Body of pancreas (tissue), 4 donors: ENCODE measurements at regions not wholly inside any gene's neighbourhood (a gene's known extent, or its start where the extent isn't known, plus 50 kb on each side); places are given as distances from the start of the nearest gene placed in this dataset.
A peak's percentile ranks its signal among the peaks of the same experiment; 100 is the strongest.

ENCODE experiments used
- ATAC-seq: fragments of 150-250 bp; one replicate; pipeline ENCODE4 v1.9.1; 2016
- DNase-seq, 4 donors: peaks; one replicate each; pipeline ENCODE4 v3.0.0-alpha.2; 2019
- H3K27ac ChIP-seq, 4 donors: fragments of 200-600 bp; sonication (generic); 1 replicate in 3 of 4; 2 replicates in 1 of 4; pipeline versions ENCODE4 v1.5.1 to v1.6.1; 2016 to 2019; ENCODE audit warnings: mild to moderate bottlenecking in 1 of 4, mixed read lengths in 1 of 4, moderate library complexity in 1 of 4
- H3K27me3 ChIP-seq, 2 donors: fragments of 200-600 bp; sonication (generic); one replicate each; pipeline ENCODE4 v1.6.0; 2016; ENCODE audit warnings: mild to moderate bottlenecking in 1 of 2
- H3K36me3 ChIP-seq, 2 donors: fragments of 200-600 bp; sonication (generic); replicated peaks in 1 of 2; 2 replicates each; pipeline ENCODE4 v1.5.1; 2016; ENCODE audit warnings: low read depth in 2 of 2; ENCODE audit not compliant: insufficient read depth in 1 of 2
- H3K4me1 ChIP-seq: fragments of 200-600 bp; sonication (generic); one replicate; pipeline ENCODE4 v1.6.0; 2016
- H3K4me3 ChIP-seq, 2 donors: fragments of 200-600 bp; sonication (generic); 1 replicate in 1 of 2; 2 replicates in 1 of 2; pipeline ENCODE4 v1.5.1; 2016 to 2019
- H3K9me3 ChIP-seq, 3 donors: fragments of 200-600 bp; sonication (generic); 1 replicate in 2 of 3; 2 replicates in 1 of 3; pipeline ENCODE4 v1.5.1; 2016
- POLR2A ChIP-seq, 3 donors: fragments of 450-650 bp; IDR thresholded peaks; one replicate each; pipeline ENCODE4 v1.6.1; 2016; ENCODE audit warnings: antibody characterized with exemption in 3 of 3, mild to moderate bottlenecking in 2 of 3
- WGBS, 2 donors: methylation state at CpG; one replicate each; pipeline ENCODE4 v1.1.5; 2017; 5-methylcytosine and 5-hydroxymethylcytosine counted together
- intact Hi-C: fragments of 100-400 bp; cut with DNase I; formaldehyde crosslinking; loops from one replicate; pipeline ENCODE4 v1.15.1; 2023
- TF ChIP-seq, protein P1 (sequence below), 7 experiments: fragments of 450-650 bp in 4 of 7; fragments of 200-600 bp in 3 of 7; sonication (generic) in 3 of 7; IDR thresholded peaks; one replicate each; pipeline ENCODE4 v1.5.1; 2016 to 2019; ENCODE audit warnings: antibody characterized with exemption in 7 of 7

DNA sequence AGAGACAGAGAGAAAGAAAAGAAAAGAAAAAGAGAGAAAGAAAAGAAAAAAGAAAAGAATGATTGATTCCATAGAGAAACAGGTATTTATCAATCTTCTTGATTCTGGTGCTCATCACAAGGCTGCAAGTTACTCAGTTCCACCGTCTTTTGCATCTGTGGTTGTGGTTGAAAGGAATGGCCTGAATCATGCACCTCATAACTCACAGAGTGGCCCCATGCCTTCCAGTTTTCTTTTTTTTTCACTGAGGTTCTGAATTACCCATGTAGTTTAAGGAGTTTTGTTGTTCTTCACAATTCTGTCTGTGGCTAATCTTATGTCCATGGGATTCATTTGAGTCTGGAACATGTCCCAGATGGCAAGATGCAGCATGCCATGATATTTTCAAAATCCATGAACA is 156.0 kb downstream of the ZNF33B start:
- H3K4me1 ChIP-seq: no peaks in the 10 kb centered on the region
- ATAC-seq (no peak), DNase-seq (no peak)
- H3K27me3 ChIP-seq: no peaks in the 10 kb centered on the region
- H3K4me3 ChIP-seq: no peak overlapping the region
- TF ChIP-seq POLR2A (IDR thresholded peaks at IDR 0.05): no peak
- TF ChIP-seq, protein P1, sequence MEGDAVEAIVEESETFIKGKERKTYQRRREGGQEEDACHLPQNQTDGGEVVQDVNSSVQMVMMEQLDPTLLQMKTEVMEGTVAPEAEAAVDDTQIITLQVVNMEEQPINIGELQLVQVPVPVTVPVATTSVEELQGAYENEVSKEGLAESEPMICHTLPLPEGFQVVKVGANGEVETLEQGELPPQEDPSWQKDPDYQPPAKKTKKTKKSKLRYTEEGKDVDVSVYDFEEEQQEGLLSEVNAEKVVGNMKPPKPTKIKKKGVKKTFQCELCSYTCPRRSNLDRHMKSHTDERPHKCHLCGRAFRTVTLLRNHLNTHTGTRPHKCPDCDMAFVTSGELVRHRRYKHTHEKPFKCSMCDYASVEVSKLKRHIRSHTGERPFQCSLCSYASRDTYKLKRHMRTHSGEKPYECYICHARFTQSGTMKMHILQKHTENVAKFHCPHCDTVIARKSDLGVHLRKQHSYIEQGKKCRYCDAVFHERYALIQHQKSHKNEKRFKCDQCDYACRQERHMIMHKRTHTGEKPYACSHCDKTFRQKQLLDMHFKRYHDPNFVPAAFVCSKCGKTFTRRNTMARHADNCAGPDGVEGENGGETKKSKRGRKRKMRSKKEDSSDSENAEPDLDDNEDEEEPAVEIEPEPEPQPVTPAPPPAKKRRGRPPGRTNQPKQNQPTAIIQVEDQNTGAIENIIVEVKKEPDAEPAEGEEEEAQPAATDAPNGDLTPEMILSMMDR (IDR thresholded peaks at IDR 0.05): no peak
- no peaks in the 10 kb centered on the region for H3K36me3 ChIP-seq
- intact Hi-C loops: no loop called here
- H3K27ac ChIP-seq: no peak overlapping the region
- WGBS, 2 donors: 58 to 67% methylated on average over 1 of the region's 1 CpG
- H3K9me3 ChIP-seq: no peaks in the 10 kb centered on the region

DNA sequence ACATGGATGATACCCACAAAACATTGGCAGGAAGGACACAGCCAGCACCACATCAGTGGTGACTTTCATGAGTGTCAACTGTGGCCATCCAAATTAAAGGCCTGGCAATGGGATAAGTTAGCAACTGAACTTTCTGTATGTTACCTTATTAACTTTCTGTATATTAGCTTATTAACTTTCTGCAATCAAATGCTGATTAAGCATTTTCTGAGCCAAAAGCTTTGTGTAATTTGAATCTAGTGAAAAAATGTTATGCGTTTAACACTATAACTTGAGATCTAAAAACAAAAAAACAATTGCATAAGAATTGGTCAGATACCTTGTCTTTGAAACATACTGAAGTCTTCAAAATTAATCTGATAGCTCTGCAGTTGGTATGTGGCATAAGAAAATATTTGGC is 159.3 kb downstream of the ZNF33B start:
- peaks cover 9% of the 10 kb centered on the region for H3K4me1 ChIP-seq
- no peak for TF ChIP-seq POLR2A (IDR thresholded peaks at IDR 0.05)
- TF ChIP-seq, protein P1 (IDR thresholded peaks at IDR 0.05): no peak
- no peaks in the 10 kb centered on the region for H3K27me3 ChIP-seq
- H3K4me3 ChIP-seq: no peak overlapping the region
- intact Hi-C loops: no loop called here
- H3K36me3 ChIP-seq: no peaks in the 10 kb centered on the region
- ATAC-seq (no peak), DNase-seq (no peak)
- no peak overlapping the region for H3K27ac ChIP-seq
- WGBS, 2 donors: 88 to 93% methylated on average over 1 of the region's 1 CpG
- H3K9me3 ChIP-seq: no peaks in the 10 kb centered on the region

DNA sequence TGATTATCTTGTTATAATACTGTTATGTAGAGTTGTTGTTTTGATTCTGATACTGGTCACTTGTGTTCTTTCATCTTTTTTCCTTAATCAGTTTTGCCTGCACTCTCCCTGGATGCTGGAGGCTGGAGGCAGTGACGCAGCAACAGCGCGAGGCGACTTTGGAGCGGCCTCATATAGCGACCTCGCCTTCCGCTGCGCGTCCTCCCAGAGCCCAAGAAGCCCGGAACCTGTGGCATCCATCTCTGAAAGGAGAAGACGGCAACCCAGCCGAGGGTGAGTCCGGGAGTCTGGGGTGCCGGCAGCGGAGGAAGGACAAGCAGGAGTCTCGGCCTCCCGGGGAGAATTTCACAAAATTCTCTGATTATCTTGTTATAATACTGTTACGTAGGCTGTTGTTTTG is 161.2 kb downstream of the ZNF33B start:
- no peak overlapping the region for H3K4me3 ChIP-seq
- WGBS, 2 donors: 79 to 84% methylated on average over 18 to 19 of the region's 19 CpGs
- H3K9me3 ChIP-seq: no peaks in the 10 kb centered on the region
- DNase-seq (no peak), ATAC-seq (no peak)
- H3K27me3 ChIP-seq: no peaks in the 10 kb centered on the region
- H3K27ac ChIP-seq: no peak overlapping the region
- TF ChIP-seq, protein P1 (IDR thresholded peaks at IDR 0.05): no peak
- intact Hi-C loops: no loop called here
- H3K4me1 ChIP-seq: peaks cover 9% of the 10 kb centered on the region
- no peaks in the 10 kb centered on the region for H3K36me3 ChIP-seq

DNA sequence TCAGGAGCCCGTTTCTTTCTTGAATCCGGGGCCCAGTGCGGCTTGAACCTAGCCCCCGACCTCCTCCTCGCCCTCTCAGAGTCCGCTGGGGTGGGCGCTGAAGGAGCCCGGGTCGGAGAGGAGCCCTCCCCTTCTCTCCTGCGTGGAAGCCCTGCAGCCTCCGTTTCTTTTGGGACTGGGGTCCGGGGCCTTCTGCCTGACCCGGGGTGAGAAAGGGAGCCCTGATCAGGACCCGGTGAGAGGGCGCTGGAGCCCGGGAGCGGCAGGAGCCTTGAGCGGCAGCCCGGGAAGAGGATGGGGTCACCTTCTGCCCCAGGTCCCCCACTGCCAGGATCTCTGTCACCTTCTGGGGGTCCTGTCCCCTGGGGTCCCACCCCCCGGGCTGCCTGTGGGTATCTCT is 162.3 kb downstream of the ZNF33B start:
- Histone ChIP-seq H3K4me1 (peaks cover 9% of the 10 kb centered on the region), H3K36me3 (no peaks in the 10 kb centered on the region), H3K9me3 (no peaks in the 10 kb centered on the region), H3K27me3 (no peaks in the 10 kb centered on the region), H3K27ac (no peak overlapping the region), H3K4me3 (no peak overlapping the region)
- intact Hi-C loops: no loop called here
- no peak for DNase-seq
- WGBS, 2 donors: 2 to 4% methylated on average over 8 to 20 of the region's 20 CpGs
- TF ChIP-seq, protein P1 (IDR thresholded peaks at IDR 0.05): no peak
- no peak for TF ChIP-seq POLR2A (IDR thresholded peaks at IDR 0.05)
- ATAC-seq: no peak

DNA sequence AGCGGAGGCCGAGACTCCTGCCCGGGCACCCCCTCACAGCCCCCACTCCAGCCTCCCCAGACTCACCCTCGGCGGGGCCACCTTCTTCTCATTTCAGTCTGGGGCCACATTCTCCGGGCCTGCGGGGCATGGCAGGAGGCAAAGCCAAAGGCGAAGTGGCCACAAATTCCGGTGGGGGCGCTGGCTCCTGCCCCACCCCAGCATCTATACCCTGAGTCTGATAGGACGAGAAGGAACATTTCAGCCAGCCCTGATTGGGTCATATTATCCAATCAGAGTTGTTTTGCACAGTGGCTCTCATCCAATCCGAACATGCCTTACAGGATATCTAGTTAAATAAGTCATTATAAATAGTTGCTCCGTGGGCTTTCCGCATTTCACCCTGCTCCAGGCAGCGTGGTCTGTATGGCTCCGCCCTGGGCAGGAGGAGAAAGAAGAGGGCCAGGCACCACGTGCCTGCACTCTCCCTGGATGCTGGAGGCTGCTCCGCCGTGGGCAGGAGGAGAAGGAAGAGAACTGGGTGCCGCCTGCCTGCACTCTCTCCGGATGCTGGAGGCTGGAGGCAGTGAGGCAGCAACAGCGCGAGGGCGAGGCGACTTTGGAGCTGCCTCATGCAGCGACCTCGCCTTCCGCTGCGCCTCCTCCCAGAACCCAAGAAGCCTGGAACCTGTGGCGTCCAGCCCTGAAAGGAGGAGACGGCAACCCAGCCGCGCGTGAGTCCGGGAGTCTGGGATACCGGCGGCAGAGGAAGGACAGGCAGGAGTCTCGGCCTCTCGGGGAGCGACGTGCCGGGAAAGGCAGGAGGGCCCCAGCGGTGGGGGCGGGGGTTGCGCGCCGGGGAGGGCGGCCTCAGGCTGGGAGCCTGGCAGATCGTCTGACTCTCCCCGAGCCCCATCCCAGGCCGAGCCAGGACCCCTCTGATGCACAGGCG is 162.9 kb downstream of the ZNF33B start:
- Histone ChIP-seq H3K36me3 (no peaks in the 10 kb centered on the region), H3K4me1 (peaks cover 9% of the 10 kb centered on the region), H3K27me3 (no peaks in the 10 kb centered on the region), H3K27ac (no peak overlapping the region), H3K4me3 (no peak overlapping the region), H3K9me3 (no peaks in the 10 kb centered on the region)
- ATAC-seq: peak; percentile 38
- peak; percentile 2 to 29 (median 12) for DNase-seq
- WGBS, 2 donors: 29 to 48% methylated on average over 28 to 45 of the region's 52 CpGs
- TF ChIP-seq, protein P1 (IDR thresholded peaks at IDR 0.05): no peak
- no peak for TF ChIP-seq POLR2A (IDR thresholded peaks at IDR 0.05)
- intact Hi-C loops: no loop called here
